ENCODE measurements at regions not wholly inside any gene's neighbourhood (a gene's known extent, or its start where the extent isn't known, plus 50 kb on each side); places are given as distances from the start of the nearest gene placed in this dataset.
A peak's percentile ranks its signal among the peaks of the same experiment; 100 is the strongest.

- peak; percentile 90 for DNase-seq (ENCODE audit: low spot score)
- intact Hi-C loops (cut with DNase I): no loop called here
Observed at GRCh38 chr4:183840311-183840710, 64.8 kb upstream of the STOX2 start.

GRCh38 chr4:183841001-183841400 is 64.1 kb upstream of the STOX2 start:
- intact Hi-C loops (cut with DNase I): no loop called here

GRCh38 chr4:183842129-183842528 is 63.0 kb upstream of the STOX2 start:
- intact Hi-C loops (cut with DNase I): no loop called here
- DNase-seq (ENCODE audit: low spot score): no peak

More at GRCh38 chr4:183841001-183841400, 64.1 kb upstream of the STOX2 start:
- no peak for DNase-seq (ENCODE audit: low spot score)

GRCh38 chr4:183843248-183843671 is 61.8 kb upstream of the STOX2 start:
- intact Hi-C loops (cut with DNase I): no loop called here

GRCh38 chr4:183846951-183847350 is 58.2 kb upstream of the STOX2 start:
- intact Hi-C loops (cut with DNase I): no loop called here
- DNase-seq (ENCODE audit: low spot score): no peak

More at GRCh38 chr4:183843248-183843671, 61.8 kb upstream of the STOX2 start:
- DNase-seq (ENCODE audit: low spot score): no peak

- intact Hi-C loops (cut with DNase I): no loop called here
- DNase-seq (ENCODE audit: low spot score): no peak
Observed at GRCh38 chr4:183848805-183849204, 56.3 kb upstream of the STOX2 start.

GRCh38 chr4:183852910-183853547 is 52.1 kb upstream of the STOX2 start:
- intact Hi-C loops (cut with DNase I): no loop called here
- no peak for DNase-seq (ENCODE audit: low spot score)

- intact Hi-C loops (cut with DNase I): no loop called here
- DNase-seq (ENCODE audit: low spot score): no peak
Observed at GRCh38 chr4:183853548-183853940, 51.6 kb upstream of the STOX2 start.

Data from posterior vena cava (tissue), 2 donors.